Skin epidermis (tissue), 12 donors: ENCODE measurements at regions not wholly inside any gene's neighbourhood (a gene's known extent, or its start where the extent isn't known, plus 50 kb on each side); places are given as distances from the start of the nearest gene placed in this dataset.

Experiments used
- H3K27ac ChIP-seq, 21 experiments: fragments of 200-600 bp; sonication (generic) in 11 of 21; one replicate each; pipeline ENCODE4 v1.5.0; 2020; ENCODE audit warnings: mild to moderate bottlenecking in 3 of 21, inconsistent platforms in 2 of 21, moderate library complexity in 2 of 21
- H3K4me3 ChIP-seq, 7 experiments: fragments of 200-600 bp; sonication (generic) in 2 of 7; one replicate each; pipeline ENCODE4 v1.5.0; 2020; ENCODE audit warnings: inconsistent platforms in 2 of 7, mild to moderate bottlenecking in 2 of 7, moderate library complexity in 1 of 7

DNA sequence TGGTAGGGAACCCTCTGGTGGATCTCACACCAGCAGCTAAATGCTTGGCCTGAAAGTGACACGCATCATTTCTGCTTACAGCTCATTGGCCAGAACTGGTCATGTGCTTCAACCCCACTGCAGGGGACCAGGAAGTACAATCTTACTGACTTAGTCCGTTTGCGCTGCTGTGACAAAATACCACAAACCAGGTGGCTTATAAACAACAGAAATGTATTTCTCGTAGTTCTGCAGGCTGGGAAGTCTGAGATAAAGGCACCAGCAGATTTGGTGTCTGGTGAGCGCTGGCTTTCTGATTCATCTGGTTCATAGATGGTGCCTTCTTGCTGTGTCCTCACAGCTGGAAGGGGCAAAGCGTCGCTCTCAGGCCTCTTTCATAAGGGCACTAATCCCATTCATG is 77.4 kb upstream of the SELENOK start:
- H3K27ac ChIP-seq = no peak overlapping the region
- no peak overlapping the region for H3K4me3 ChIP-seq

- H3K27ac ChIP-seq = no peak overlapping the region
- H3K4me3 ChIP-seq = no peak overlapping the region
Measured at GRCh38 chr3:53965291-53965690, 73.6 kb upstream of the SELENOK start.

- Histone ChIP-seq H3K27ac (no peak overlapping the region), H3K4me3 (no peak overlapping the region)
Measured at GRCh38 chr3:53957831-53958230, 66.2 kb upstream of the SELENOK start.

GRCh38 chr3:53956586-53956985 is 64.9 kb upstream of the SELENOK start:
- H3K4me3 ChIP-seq = no peak overlapping the region
- no peak overlapping the region for H3K27ac ChIP-seq

DNA sequence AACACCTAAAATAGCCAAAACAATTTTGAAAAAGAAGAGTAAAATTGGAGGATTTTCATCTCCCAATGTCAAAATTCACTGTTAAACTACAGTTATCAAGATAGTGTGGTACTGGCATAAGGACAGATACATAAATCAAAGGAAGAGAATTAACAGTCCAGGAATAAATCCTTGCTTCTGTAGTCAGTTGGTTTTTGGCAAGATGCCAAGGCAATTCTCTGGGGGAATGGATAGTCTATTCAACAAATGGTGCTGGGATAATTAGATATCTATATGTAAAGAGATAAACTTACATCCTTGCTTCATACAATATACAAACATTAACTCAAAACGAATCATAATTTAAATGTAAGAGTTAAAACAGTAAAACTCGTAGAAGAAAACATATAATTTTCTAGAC is 57.9 kb upstream of the SELENOK start:
- no peak overlapping the region for H3K4me3 ChIP-seq

DNA sequence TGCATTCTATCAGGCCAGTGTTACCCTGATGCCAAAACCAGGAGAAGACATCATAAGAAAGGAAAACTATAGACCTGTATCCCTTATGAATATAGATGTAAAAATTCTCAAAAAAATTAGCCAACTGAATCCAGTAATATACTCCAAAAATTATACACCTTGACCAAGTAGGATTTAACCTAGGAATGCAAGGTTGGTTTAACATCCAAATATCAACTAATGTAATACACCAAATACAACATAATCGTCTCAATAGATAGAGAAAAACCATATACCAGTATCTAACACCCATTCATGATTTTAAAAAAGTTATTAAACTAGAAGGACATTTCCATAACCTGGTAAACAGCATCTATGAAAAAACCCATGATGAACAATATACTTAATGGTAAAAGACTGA is 56.5 kb upstream of the SELENOK start:
- H3K27ac ChIP-seq = no peak overlapping the region
- H3K4me3 ChIP-seq = no peak overlapping the region

More for the DNA sequence above, 57.9 kb upstream of the SELENOK start:
- no peak overlapping the region for H3K27ac ChIP-seq

- H3K27ac ChIP-seq = no peak overlapping the region
- H3K4me3 ChIP-seq = no peak overlapping the region
Measured at GRCh38 chr3:53944028-53944427, 52.4 kb upstream of the SELENOK start.

DNA sequence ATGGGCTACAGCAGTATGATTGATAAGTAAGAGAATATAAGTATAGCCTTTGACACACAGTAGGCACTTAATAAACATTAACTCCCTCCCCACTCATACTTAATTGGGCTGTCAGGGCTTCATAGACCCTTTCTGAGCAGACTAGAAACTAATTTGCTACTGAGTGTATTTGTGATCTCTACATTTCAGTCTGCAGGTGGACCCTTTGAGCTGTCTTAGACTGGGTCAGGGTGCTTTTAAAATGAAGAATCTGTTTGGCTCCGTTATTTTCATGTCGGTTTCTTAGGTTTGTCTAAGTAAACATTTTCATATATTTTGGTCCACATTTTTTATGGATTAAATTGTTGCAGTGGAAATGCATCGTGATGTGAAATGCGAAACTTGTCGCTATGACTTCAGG is 50.3 kb upstream of the SELENOK start:
- no peak overlapping the region for H3K27ac ChIP-seq
- no peak overlapping the region for H3K4me3 ChIP-seq
